Nephron (organoid): ENCODE measurements at regions not wholly inside any gene's neighbourhood (a gene's known extent, or its start where the extent isn't known, plus 50 kb on each side); places are given as distances from the start of the nearest gene placed in this dataset.

Experiments used
- H3K27ac Mint-ChIP-seq, 3 experiments: 2 replicates each; pipeline ENCODE4 v1.8.0; 2020; ENCODE audit warnings: mixed read lengths in 3 of 3, mild to moderate bottlenecking in 2 of 3, moderate library complexity in 1 of 3
- H3K27me3 Mint-ChIP-seq: 2 replicates; pipeline ENCODE4 v1.8.0; 2021; ENCODE audit warnings: low read depth, mild to moderate bottlenecking, moderate library complexity, mixed read lengths
- H3K36me3 Mint-ChIP-seq: 2 replicates; pipeline ENCODE4 v1.8.0; 2020; ENCODE audit warnings: low read depth, mixed read lengths
- H3K4me1 Mint-ChIP-seq: 2 replicates; pipeline ENCODE4 v1.8.0; 2020; ENCODE audit warnings: mixed read lengths
- H3K4me3 Mint-ChIP-seq, 3 experiments: 2 replicates each; pipeline ENCODE4 v1.8.0; 2020; ENCODE audit warnings: mild to moderate bottlenecking in 3 of 3, mixed read lengths in 3 of 3, moderate library complexity in 2 of 3
- H3K9me3 Mint-ChIP-seq: 2 replicates; pipeline ENCODE4 v1.8.0; 2020; ENCODE audit warnings: mixed read lengths
- CTCF ChIP-seq, 3 experiments: fragments of 200-600 bp; sonication (generic); IDR thresholded peaks; one replicate each; pipeline ENCODE4 v1.5.0; 2021; ENCODE audit warnings: antibody characterized with exemption in 3 of 3; ENCODE audit not compliant: unreplicated experiment in 3 of 3

GRCh38 chr7:425794-426188 is 93.9 kb downstream of the PDGFA start:
- Mint-ChIP-seq H3K27ac (no peak overlapping the region), H3K36me3 (no peaks in the 10 kb centered on the region), H3K9me3 (peaks cover 9% of the 10 kb centered on the region), H3K4me1 (peaks cover 6% of the 10 kb centered on the region), H3K27me3 (peaks cover 4% of the 10 kb centered on the region), H3K4me3 (no peak overlapping the region)
- no peak for TF ChIP-seq CTCF (IDR thresholded peaks at IDR 0.05; ENCODE audit: unreplicated experiment in 3 of 3)

GRCh38 chr7:426510-426909 is 93.1 kb downstream of the PDGFA start:
- peaks cover 6% of the 10 kb centered on the region for H3K4me1 Mint-ChIP-seq
- peak overlapping the region in 1 of 3 experiments; percentile 34 for H3K27ac Mint-ChIP-seq
- no peaks in the 10 kb centered on the region for H3K36me3 Mint-ChIP-seq
- peaks cover 4% of the 10 kb centered on the region for H3K27me3 Mint-ChIP-seq
- no peak for TF ChIP-seq CTCF (IDR thresholded peaks at IDR 0.05; ENCODE audit: unreplicated experiment in 3 of 3)
- H3K9me3 Mint-ChIP-seq, result peaks cover 9% of the 10 kb centered on the region
- H3K4me3 Mint-ChIP-seq, result no peak overlapping the region

- Mint-ChIP-seq H3K4me1 (peaks cover 6% of the 10 kb centered on the region), H3K27ac (no peak overlapping the region), H3K9me3 (peaks cover 9% of the 10 kb centered on the region), H3K27me3 (peaks cover 8% of the 10 kb centered on the region), H3K36me3 (no peaks in the 10 kb centered on the region), H3K4me3 (no peak overlapping the region)
- TF ChIP-seq CTCF (IDR thresholded peaks at IDR 0.05; ENCODE audit: unreplicated experiment in 3 of 3), result no peak
These were observed 92.0 kb downstream of the PDGFA start for GRCh38 chr7:427506-428103.

GRCh38 chr7:428387-428786 is 91.3 kb downstream of the PDGFA start:
- Mint-ChIP-seq H3K4me1 (peaks cover 6% of the 10 kb centered on the region), H3K27me3 (peaks cover 13% of the 10 kb centered on the region), H3K27ac (no peak overlapping the region)

GRCh38 chr7:428927-429827 is 90.5 kb downstream of the PDGFA start:
- peaks cover 7% of the 10 kb centered on the region for H3K9me3 Mint-ChIP-seq
- peaks cover 14% of the 10 kb centered on the region for H3K27me3 Mint-ChIP-seq
- peaks cover 6% of the 10 kb centered on the region for H3K4me1 Mint-ChIP-seq
- TF ChIP-seq CTCF (IDR thresholded peaks at IDR 0.05; ENCODE audit: unreplicated experiment in 3 of 3), result no peak
- no peaks in the 10 kb centered on the region for H3K36me3 Mint-ChIP-seq
- no peak overlapping the region for H3K27ac Mint-ChIP-seq
- no peak overlapping the region for H3K4me3 Mint-ChIP-seq

More at GRCh38 chr7:428387-428786, 91.3 kb downstream of the PDGFA start:
- Mint-ChIP-seq H3K9me3 (peaks cover 9% of the 10 kb centered on the region), H3K36me3 (no peaks in the 10 kb centered on the region), H3K4me3 (no peak overlapping the region)
- no peak for TF ChIP-seq CTCF (IDR thresholded peaks at IDR 0.05; ENCODE audit: unreplicated experiment in 3 of 3)
